ENCODE measurements at regions not wholly inside any gene's neighbourhood (a gene's known extent, or its start where the extent isn't known, plus 50 kb on each side); places are given as distances from the start of the nearest gene placed in this dataset.
"Not testable (repeated sequence)": the region's sequence is repeated elsewhere in the genome, so short reads cannot be mapped to it uniquely, and the experiment has no call there.

DNA sequence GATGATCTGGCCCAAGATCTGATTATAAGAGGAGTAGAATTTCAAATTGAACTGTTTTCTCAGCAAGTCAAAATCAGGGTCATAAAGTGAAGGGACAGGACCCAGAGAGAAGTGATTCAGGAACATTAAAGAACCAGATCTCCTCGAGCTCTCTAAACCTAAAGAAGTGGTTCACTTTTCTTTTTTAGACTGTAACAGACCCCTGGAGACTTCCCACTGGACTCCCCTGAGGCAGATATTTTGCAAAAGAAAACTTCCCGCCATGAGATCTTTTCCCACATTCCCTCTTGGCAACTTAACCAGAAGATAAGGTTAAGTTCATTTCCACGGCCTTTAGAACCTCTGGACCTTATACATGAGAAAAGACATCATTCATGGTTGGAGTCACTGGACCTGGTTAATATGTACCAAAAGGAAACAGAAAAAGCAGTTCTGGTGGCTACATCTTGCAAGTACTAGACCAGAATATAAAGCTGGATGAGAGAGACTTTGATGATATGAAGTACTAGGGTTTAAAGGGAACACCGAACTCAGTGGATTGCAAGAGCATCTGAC, 1061.4 kb downstream of the MRPL39 start:
- H3K4me1 ChIP-seq (ENCODE audit: control extremely low read depth in 1 of 4, control insufficient read depth in 4 of 4, insufficient read depth in 4 of 4, low read length in 3 of 4), result no peaks in the 10 kb centered on the region

DNA sequence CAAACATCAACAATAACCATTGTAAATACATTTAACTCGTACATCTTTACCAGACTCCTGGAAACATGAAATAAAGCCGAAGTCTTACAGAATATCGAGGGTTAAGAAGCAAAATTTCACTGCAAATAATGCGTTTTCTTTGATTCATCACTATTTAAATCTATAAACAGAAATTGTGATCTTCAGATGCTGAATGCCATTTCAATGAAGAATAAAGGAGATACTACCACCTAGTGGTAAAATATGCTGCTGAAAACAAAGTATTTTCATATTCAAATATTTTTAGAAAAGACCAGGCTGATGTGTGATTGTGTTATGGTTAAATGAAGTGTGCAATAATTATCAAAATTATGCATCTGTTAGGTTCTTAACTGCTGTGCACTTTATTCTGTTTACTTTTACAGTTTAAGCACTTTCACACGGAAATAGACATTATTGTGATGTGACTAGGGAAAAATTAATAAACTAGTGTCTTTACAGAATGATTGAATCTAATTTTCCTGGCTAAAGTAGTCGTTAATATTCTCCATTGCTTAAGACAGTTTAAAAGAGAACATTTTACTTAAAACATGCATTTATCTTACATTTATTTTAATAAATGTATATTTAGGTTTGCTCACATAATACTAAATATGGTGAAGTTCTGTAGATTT, 1093.1 kb downstream of the MRPL39 start:
- H3K9me3 ChIP-seq (ENCODE audit: control extremely low read depth in 1 of 5, control insufficient read depth in 4 of 5, insufficient read depth in 2 of 5, low read depth in 1 of 5, low read length in 4 of 5), result no peaks in the 10 kb centered on the region
- no peaks in the 10 kb centered on the region for H3K27me3 ChIP-seq (replicated peaks in 2 of 5; ENCODE audit: control insufficient read depth in 4 of 5, insufficient read depth in 5 of 5, low read length in 4 of 5)
- no peaks in the 10 kb centered on the region for H3K4me1 ChIP-seq (ENCODE audit: control extremely low read depth in 1 of 4, control insufficient read depth in 4 of 4, insufficient read depth in 4 of 4, low read length in 3 of 4)
- WGBS (ENCODE audit: insufficient coverage), result no CpG with 5 or more reads among the region's 6 CpGs
- no peak overlapping the region for H3K27ac ChIP-seq (ENCODE audit: insufficient read depth in 1 of 2, low read depth in 1 of 2, low read length in 2 of 2, poor library complexity in 1 of 2, severe bottlenecking in 2 of 2)
- no peak overlapping the region for H3K4me3 ChIP-seq (ENCODE audit: control insufficient read depth in 1 of 7, extremely low read depth in 1 of 7, insufficient read depth in 4 of 7, low read depth in 2 of 7, low read length in 6 of 7)
- DNase-seq, result peak; percentile 12 to 37 (median 24)
- CTCF ChIA-PET, result interaction anchor here (0.8 to 1.3 kb wide), 4 partner anchors 9 to 469 kb away, joined by 3 to 4 read pairs (median 3); no protein-coding TSS in a partner anchor
- POLR2A ChIA-PET, result no interaction called here
- H3K36me3 ChIP-seq (ENCODE audit: control insufficient read depth in 4 of 4, insufficient read depth in 4 of 4, low read length in 3 of 4), result no peaks in the 10 kb centered on the region

More for the DNA sequence above, 1061.4 kb downstream of the MRPL39 start:
- DNase-seq, result no peak
- Histone ChIP-seq H3K36me3 (ENCODE audit: control insufficient read depth in 4 of 4, insufficient read depth in 4 of 4, low read length in 3 of 4) (no peaks in the 10 kb centered on the region), H3K27ac (ENCODE audit: insufficient read depth in 1 of 2, low read depth in 1 of 2, low read length in 2 of 2, poor library complexity in 1 of 2, severe bottlenecking in 2 of 2) (no peak overlapping the region), H3K4me3 (ENCODE audit: control insufficient read depth in 1 of 7, extremely low read depth in 1 of 7, insufficient read depth in 4 of 7, low read depth in 2 of 7, low read length in 6 of 7) (no peak overlapping the region), H3K9me3 (ENCODE audit: control extremely low read depth in 1 of 5, control insufficient read depth in 4 of 5, insufficient read depth in 2 of 5, low read depth in 1 of 5, low read length in 4 of 5) (no peaks in the 10 kb centered on the region), H3K27me3 (replicated peaks in 2 of 5; ENCODE audit: control insufficient read depth in 4 of 5, insufficient read depth in 5 of 5, low read length in 4 of 5) (no peaks in the 10 kb centered on the region)
- POLR2A ChIA-PET, result no interaction called here
- CTCF ChIA-PET, result no interaction called here
- 90% methylated on average over 2 of the region's 4 CpGs for WGBS (ENCODE audit: insufficient coverage)

- CTCF ChIA-PET, result no interaction called here
- Histone ChIP-seq H3K36me3 (ENCODE audit: control insufficient read depth in 4 of 4, insufficient read depth in 4 of 4, low read length in 3 of 4) (no peaks in the 10 kb centered on the region), H3K4me3 (ENCODE audit: control insufficient read depth in 1 of 7, extremely low read depth in 1 of 7, insufficient read depth in 4 of 7, low read depth in 2 of 7, low read length in 6 of 7) (no peak overlapping the region), H3K27ac (ENCODE audit: insufficient read depth in 1 of 2, low read depth in 1 of 2, low read length in 2 of 2, poor library complexity in 1 of 2, severe bottlenecking in 2 of 2) (no peak overlapping the region), H3K9me3 (ENCODE audit: control extremely low read depth in 1 of 5, control insufficient read depth in 4 of 5, insufficient read depth in 2 of 5, low read depth in 1 of 5, low read length in 4 of 5) (no peaks in the 10 kb centered on the region), H3K27me3 (replicated peaks in 2 of 5; ENCODE audit: control insufficient read depth in 4 of 5, insufficient read depth in 5 of 5, low read length in 4 of 5) (no peaks in the 10 kb centered on the region), H3K4me1 (ENCODE audit: control extremely low read depth in 1 of 4, control insufficient read depth in 4 of 4, insufficient read depth in 4 of 4, low read length in 3 of 4) (no peaks in the 10 kb centered on the region)
- DNase-seq, result no peak
- WGBS (ENCODE audit: insufficient coverage), result no CpG with 5 or more reads among the region's 1 CpG
- POLR2A ChIA-PET, result no interaction called here
Measured at GRCh38 chr21:24509131-24509530, 1098.2 kb downstream of the MRPL39 start.

DNA sequence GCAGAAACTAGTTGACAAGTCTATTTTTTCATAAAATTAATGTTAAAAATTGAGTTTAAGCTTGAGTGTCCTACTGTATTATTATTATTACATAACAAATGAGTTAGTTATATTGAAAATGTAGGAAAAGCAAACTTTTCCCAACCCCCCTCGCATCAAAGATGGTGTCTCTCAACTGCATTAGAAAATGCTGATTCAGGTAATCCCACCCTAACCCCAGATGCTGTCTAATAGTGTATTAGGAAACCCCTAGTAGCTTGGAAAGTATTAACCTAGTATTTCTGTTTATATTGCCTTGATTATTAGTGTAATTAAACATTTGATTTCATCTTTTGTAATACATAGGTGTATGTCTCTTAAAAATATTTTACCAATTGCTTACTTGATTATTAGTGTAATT, 1120.3 kb downstream of the MRPL39 start:
- POLR2A ChIA-PET, result no interaction called here
- no CpG with 5 or more reads among the region's 1 CpG for WGBS (ENCODE audit: insufficient coverage)
- CTCF ChIA-PET, result no interaction called here
- no peak for DNase-seq
- no peak overlapping the region for H3K27ac ChIP-seq (ENCODE audit: insufficient read depth in 1 of 2, low read depth in 1 of 2, low read length in 2 of 2, poor library complexity in 1 of 2, severe bottlenecking in 2 of 2)
- no peak overlapping the region for H3K4me3 ChIP-seq (ENCODE audit: control insufficient read depth in 1 of 7, extremely low read depth in 1 of 7, insufficient read depth in 4 of 7, low read depth in 2 of 7, low read length in 6 of 7)
- H3K27me3 ChIP-seq (replicated peaks in 2 of 5; ENCODE audit: control insufficient read depth in 4 of 5, insufficient read depth in 5 of 5, low read length in 4 of 5), result no peaks in the 10 kb centered on the region
- no peaks in the 10 kb centered on the region for H3K4me1 ChIP-seq (ENCODE audit: control extremely low read depth in 1 of 4, control insufficient read depth in 4 of 4, insufficient read depth in 4 of 4, low read length in 3 of 4)
- peaks cover 0 to 4% (median 0%) of the 10 kb centered on the region in 4 experiments for H3K36me3 ChIP-seq (ENCODE audit: control insufficient read depth in 4 of 4, insufficient read depth in 4 of 4, low read length in 3 of 4)
- H3K9me3 ChIP-seq (ENCODE audit: control extremely low read depth in 1 of 5, control insufficient read depth in 4 of 5, insufficient read depth in 2 of 5, low read depth in 1 of 5, low read length in 4 of 5), result peaks cover 0 to 1% (median 0%) of the 10 kb centered on the region in 5 experiments

GRCh38 chr21:24483361-24483760, 1123.9 kb downstream of the MRPL39 start:
- DNase-seq; H3K4me1 ChIP-seq (ENCODE audit: control extremely low read depth in 1 of 4, control insufficient read depth in 4 of 4, insufficient read depth in 4 of 4, low read length in 3 of 4); H3K36me3 ChIP-seq (ENCODE audit: control insufficient read depth in 4 of 4, insufficient read depth in 4 of 4, low read length in 3 of 4); H3K27ac ChIP-seq (ENCODE audit: insufficient read depth in 1 of 2, low read depth in 1 of 2, low read length in 2 of 2, poor library complexity in 1 of 2, severe bottlenecking in 2 of 2); H3K9me3 ChIP-seq (ENCODE audit: control extremely low read depth in 1 of 5, control insufficient read depth in 4 of 5, insufficient read depth in 2 of 5, low read depth in 1 of 5, low read length in 4 of 5); H3K4me3 ChIP-seq (ENCODE audit: control insufficient read depth in 1 of 7, extremely low read depth in 1 of 7, insufficient read depth in 4 of 7, low read depth in 2 of 7, low read length in 6 of 7); H3K27me3 ChIP-seq (replicated peaks in 2 of 5; ENCODE audit: control insufficient read depth in 4 of 5, insufficient read depth in 5 of 5, low read length in 4 of 5): not testable (repeated sequence)
- no CpG with 5 or more reads among the region's 1 CpG for whole genome bisulfite sequencing (ENCODE audit: insufficient coverage)
- ChIA-PET CTCF (interaction anchor here (0.5 kb wide), 1 partner anchor 438 kb away, joined by 4 read pairs; no protein-coding TSS in a partner anchor), POLR2A (interaction anchor here (0.7 kb wide), 1 partner anchor 10 kb away, joined by 3 read pairs; no protein-coding TSS in a partner anchor)

- CTCF ChIA-PET, result no interaction called here
- 76% methylated on average over 4 of the region's 6 CpGs for WGBS (ENCODE audit: insufficient coverage)
Measured at GRCh38 chr21:24470852-24471251, 1136.4 kb downstream of the MRPL39 start.

DNA sequence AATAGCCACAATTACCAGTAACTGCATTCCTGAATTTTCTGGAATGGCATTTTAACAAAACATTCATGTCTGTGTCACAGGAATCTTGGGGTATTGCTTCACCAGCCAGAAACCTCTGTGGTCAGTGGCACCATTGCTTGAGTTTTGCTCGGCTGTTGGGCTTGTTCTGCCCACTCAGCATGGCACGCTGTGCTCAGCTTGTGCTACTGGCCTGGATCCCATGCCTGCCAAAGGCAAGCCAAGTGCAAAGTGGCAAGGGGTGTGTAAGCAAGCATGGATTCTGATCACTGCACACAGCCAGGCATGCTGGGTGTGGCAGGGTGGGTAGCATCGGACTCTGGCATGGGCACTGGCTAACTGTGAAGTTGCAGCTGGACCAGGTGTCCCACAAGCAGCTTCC, 1150.9 kb downstream of the MRPL39 start:
- ChIA-PET POLR2A (no interaction called here), CTCF (no interaction called here)
- no peaks in the 10 kb centered on the region for H3K27me3 ChIP-seq (replicated peaks in 2 of 5; ENCODE audit: control insufficient read depth in 4 of 5, insufficient read depth in 5 of 5, low read length in 4 of 5)
- no peaks in the 10 kb centered on the region for H3K36me3 ChIP-seq (ENCODE audit: control insufficient read depth in 4 of 4, insufficient read depth in 4 of 4, low read length in 3 of 4)
- WGBS (ENCODE audit: insufficient coverage), result 100% methylated on average over 3 of the region's 3 CpGs
- no peak overlapping the region for H3K4me3 ChIP-seq (ENCODE audit: control insufficient read depth in 1 of 7, extremely low read depth in 1 of 7, insufficient read depth in 4 of 7, low read depth in 2 of 7, low read length in 6 of 7)
- no peak overlapping the region for H3K27ac ChIP-seq (ENCODE audit: insufficient read depth in 1 of 2, low read depth in 1 of 2, low read length in 2 of 2, poor library complexity in 1 of 2, severe bottlenecking in 2 of 2)
- no peak for DNase-seq
- no peaks in the 10 kb centered on the region for H3K9me3 ChIP-seq (ENCODE audit: control extremely low read depth in 1 of 5, control insufficient read depth in 4 of 5, insufficient read depth in 2 of 5, low read depth in 1 of 5, low read length in 4 of 5)
- no peaks in the 10 kb centered on the region for H3K4me1 ChIP-seq (ENCODE audit: control extremely low read depth in 1 of 4, control insufficient read depth in 4 of 4, insufficient read depth in 4 of 4, low read length in 3 of 4)

More at GRCh38 chr21:24470852-24471251, 1136.4 kb downstream of the MRPL39 start:
- POLR2A ChIA-PET, result no interaction called here
- H3K36me3 ChIP-seq (ENCODE audit: control insufficient read depth in 4 of 4, insufficient read depth in 4 of 4, low read length in 3 of 4), result no peaks in the 10 kb centered on the region
- peak in 2 of 3 donors; percentile 53 to 62 for DNase-seq
- H3K27me3 ChIP-seq (replicated peaks in 2 of 5; ENCODE audit: control insufficient read depth in 4 of 5, insufficient read depth in 5 of 5, low read length in 4 of 5), result no peaks in the 10 kb centered on the region
- H3K9me3 ChIP-seq (ENCODE audit: control extremely low read depth in 1 of 5, control insufficient read depth in 4 of 5, insufficient read depth in 2 of 5, low read depth in 1 of 5, low read length in 4 of 5), result no peaks in the 10 kb centered on the region
- H3K4me3 ChIP-seq (ENCODE audit: control insufficient read depth in 1 of 7, extremely low read depth in 1 of 7, insufficient read depth in 4 of 7, low read depth in 2 of 7, low read length in 6 of 7), result no peak overlapping the region
- H3K27ac ChIP-seq (ENCODE audit: insufficient read depth in 1 of 2, low read depth in 1 of 2, low read length in 2 of 2, poor library complexity in 1 of 2, severe bottlenecking in 2 of 2), result no peak overlapping the region
- no peaks in the 10 kb centered on the region for H3K4me1 ChIP-seq (ENCODE audit: control extremely low read depth in 1 of 4, control insufficient read depth in 4 of 4, insufficient read depth in 4 of 4, low read length in 3 of 4)
